Activated T-helper 9 cell treated with anti-CD3 and anti-CD28 coated beads, Interleukin-2, amount 50 U/mL, for 16 hours (primary cell): ENCODE measurements at regions not wholly inside any gene's neighbourhood (a gene's known extent, or its start where the extent isn't known, plus 50 kb on each side); places are given as distances from the start of the nearest gene placed in this dataset.
"Not testable (repeated sequence)": the region's sequence is repeated elsewhere in the genome, so short reads cannot be mapped to it uniquely, and the experiment has no call there.

ENCODE experiments used
- DNase-seq: peaks from one replicate; pipeline ENCODE4 v3.0.0-alpha.2; 2020; ENCODE audit warnings: low read depth

GRCh38 chr14:106622200-106622745 is 1095.9 kb downstream of the TMEM121 start:
- DNase-seq: no peak

- no peak for DNase-seq
These were observed 1098.8 kb downstream of the TMEM121 start for GRCh38 chr14:106625186-106625585.

DNA sequence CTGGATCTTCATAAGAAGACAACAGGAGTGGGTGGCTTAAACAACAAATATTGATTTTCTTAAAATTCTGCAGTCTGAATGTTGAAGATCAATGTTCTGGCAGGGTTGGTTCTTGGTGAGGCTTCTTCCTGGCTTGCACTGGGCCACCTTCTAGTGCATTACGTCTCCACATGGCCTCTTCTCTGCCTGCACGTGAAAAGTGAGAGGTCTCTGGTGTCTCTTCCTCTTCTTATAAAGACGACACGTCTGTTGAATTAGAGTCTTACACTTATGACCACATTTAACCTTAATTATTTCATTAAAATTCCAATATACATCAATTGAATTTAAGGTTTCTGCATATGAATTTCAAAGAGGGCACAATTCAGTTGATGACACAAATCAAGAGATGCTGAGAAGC is 1100.1 kb downstream of the TMEM121 start:
- DNase-seq: not testable (repeated sequence)

- peak; percentile 72 for DNase-seq
These were observed 1100.7 kb downstream of the TMEM121 start for GRCh38 chr14:106626942-106627588.

GRCh38 chr14:106631879-106632278 is 1105.5 kb downstream of the TMEM121 start:
- no peak for DNase-seq

- DNase-seq: no peak
These were observed 1107.3 kb downstream of the TMEM121 start for GRCh38 chr14:106633721-106634120.

GRCh38 chr14:106635569-106635968 is 1109.2 kb downstream of the TMEM121 start:
- no peak for DNase-seq

DNA sequence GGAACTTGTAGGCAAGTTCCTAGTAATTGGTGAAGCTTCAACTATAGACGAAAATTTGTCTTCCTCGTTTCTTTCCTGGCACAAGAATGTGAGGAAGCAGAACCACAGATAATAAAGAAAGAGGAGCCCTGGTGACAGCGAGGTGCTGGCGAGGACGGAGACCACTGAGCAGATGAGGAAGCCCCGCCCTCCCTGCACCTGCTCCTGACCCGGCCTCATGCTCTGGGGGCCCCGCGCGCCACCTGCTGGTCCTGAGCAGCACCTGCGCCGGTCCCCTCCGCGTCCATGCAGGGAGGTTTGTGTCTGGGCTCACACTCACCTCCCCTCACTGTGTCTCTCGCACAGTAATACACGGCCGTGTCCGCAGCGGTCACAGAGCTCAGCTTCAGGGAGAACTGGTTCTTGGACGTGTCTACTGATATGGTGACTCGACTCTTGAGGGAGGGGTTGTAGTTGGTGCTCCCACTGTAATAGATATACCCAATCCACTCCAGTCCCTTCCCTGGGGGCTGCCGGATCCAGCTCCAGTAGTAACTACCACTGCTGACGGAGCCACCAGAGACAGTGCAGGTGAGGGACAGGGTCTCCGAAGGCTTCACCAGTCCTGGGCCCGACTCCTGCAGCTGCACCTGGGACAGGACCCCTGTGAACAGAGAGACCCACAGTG is 1112.5 kb downstream of the TMEM121 start:
- not testable (repeated sequence) for DNase-seq

- DNase-seq: no peak
These were observed 1115.7 kb downstream of the TMEM121 start for GRCh38 chr14:106642090-106642489.

GRCh38 chr14:106642971-106643370 is 1116.6 kb downstream of the TMEM121 start:
- not testable (repeated sequence) for DNase-seq

- not testable (repeated sequence) for DNase-seq
These were observed 1122.5 kb downstream of the TMEM121 start for GRCh38 chr14:106648874-106649273.

GRCh38 chr14:106651016-106651415 is 1124.6 kb downstream of the TMEM121 start:
- DNase-seq: no peak

GRCh38 chr14:106652494-106652893 is 1126.1 kb downstream of the TMEM121 start:
- no peak for DNase-seq

DNA sequence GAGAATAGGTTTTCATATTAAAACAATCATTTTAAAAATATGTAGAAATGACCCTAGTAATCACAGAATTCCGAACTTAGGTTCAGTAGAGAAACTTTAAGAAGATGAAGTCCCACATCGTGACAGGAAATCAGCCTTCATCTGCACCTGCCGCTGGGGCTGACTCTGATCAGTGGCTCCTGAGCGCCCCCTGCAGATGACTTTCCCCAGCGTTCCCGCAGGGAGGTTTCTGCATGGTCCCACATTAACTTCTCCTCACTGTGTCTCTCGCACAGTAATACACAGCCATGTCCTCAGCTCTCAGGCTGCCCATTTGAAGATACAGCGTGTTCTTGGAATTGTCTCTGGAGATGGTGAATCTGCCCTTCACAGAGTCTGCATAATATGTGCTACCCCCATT is 1131.1 kb downstream of the TMEM121 start:
- DNase-seq: peak; percentile 34

DNA sequence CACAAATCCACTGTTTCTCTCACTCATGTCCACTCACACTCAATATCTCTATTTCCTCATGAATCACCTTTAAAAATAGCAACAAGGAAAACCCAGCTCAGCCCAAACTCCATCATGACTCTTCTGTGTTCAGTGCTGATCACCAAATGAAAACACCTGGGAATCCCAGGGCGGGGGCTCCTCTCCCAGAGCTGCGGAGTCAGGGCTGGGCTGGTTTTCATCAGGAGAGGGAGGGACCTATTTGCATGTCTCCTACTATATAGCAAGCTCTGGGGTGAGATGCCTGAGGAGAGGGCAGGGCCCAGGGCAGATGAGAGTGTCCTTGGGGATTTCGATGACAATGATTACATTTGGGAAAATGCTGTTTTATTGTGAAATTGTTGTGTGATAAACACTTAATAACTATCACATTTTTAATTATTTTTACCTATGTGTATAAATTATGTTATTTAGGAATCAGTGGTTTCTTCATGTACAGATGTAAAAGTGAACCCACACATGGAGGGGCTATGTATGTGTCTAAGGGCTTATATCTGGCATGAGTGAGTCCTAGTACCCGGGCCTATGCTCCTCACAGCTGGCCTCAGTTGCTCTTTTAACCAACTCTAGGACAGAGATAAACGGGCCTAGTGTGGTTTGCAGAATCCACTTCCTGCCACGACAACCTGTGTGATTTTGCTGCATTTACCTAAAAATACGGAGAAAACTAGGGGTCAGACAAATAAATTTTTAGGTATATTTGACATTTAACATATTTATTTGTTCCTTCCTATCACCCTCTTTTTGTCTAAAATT is 1131.9 kb downstream of the TMEM121 start:
- DNase-seq: not testable (repeated sequence)

DNA sequence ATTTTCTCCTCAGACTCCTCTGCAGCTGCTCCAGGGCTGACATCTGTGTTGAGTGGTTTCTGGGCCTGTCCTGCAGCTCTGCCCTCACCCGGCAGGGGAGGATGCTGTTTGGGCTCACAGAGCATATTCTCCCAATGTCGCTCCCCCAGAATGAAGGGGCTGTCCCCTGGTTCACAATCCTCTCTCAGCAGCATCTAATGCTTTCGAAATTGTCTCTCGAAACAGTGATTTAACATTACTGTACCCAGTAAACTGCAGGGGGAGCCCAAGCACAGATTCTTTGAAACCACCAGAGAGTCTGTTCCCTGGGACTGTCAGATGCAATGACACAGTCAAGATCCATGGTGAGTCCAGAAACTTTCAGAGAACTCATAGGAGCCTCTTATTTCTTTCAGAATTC is 1135.2 kb downstream of the TMEM121 start:
- peak; percentile 10 for DNase-seq

GRCh38 chr14:106662936-106663550 is 1136.7 kb downstream of the TMEM121 start:
- no peak for DNase-seq

DNA sequence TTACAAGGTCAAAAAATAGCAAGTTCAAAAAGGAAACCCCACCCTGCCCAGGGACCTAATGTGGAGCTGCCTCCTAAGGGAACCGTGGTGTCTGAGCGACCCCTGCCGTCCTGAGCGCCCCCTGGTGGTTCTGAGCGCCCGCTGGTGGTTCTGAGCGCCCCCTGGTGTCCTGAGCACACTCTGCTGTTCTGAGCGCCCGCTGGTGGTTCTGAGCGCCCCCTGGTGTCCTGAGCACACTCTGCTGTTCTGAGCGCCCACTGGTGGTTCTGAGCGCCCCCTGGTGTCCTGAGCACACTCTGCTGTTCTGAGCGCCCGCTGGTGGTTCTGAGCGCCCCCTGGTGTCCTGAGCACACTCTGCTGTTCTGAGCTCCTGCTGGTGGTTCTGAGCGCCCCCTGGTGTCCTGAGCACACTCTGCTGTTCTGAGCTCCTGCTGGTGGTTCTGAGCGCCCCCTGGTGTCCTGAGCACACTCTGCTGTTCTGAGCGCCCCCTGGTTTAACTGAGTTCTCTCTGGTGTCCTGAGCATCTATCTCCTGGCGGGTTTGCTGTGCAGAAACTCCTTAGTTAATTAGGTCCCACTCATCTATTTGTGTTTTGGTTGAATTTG is 1137.5 kb downstream of the TMEM121 start:
- DNase-seq: peak; percentile 45

- no peak for DNase-seq
These were observed 1139.4 kb downstream of the TMEM121 start for GRCh38 chr14:106665814-106666213.

- no peak for DNase-seq
These were observed 1140.0 kb downstream of the TMEM121 start for GRCh38 chr14:106666341-106666740.

- no peak for DNase-seq
These were observed 1143.6 kb downstream of the TMEM121 start for GRCh38 chr14:106670011-106670410.

- DNase-seq: not testable (repeated sequence)
These were observed 1147.7 kb downstream of the TMEM121 start for GRCh38 chr14:106674093-106674492.
